ENCODE measurements at regions not wholly inside any gene's neighbourhood (a gene's known extent, or its start where the extent isn't known, plus 50 kb on each side); places are given as distances from the start of the nearest gene placed in this dataset.

GRCh38 chr2:445896-446295, 158.0 kb upstream of the ALKAL2 start:
- TF ChIP-seq CTCF (IDR thresholded peaks at IDR 0.05; ENCODE audit: borderline replicate concordance, extremely low read depth, low read length, poor library complexity, severe bottlenecking) (no peak), EZH2 (IDR thresholded peaks at IDR 0.05; ENCODE audit: borderline replicate concordance, low read depth, low read length, severe bottlenecking) (no peak)
